Neural progenitor cell (in vitro differentiated cells): ENCODE measurements at regions not wholly inside any gene's neighbourhood (a gene's known extent, or its start where the extent isn't known, plus 50 kb on each side); places are given as distances from the start of the nearest gene placed in this dataset.

Experiments used
- EZH2 ChIP-seq: fragments of 200-600 bp; sonication (generic); IDR thresholded peaks from 2 replicates; pipeline ENCODE4 v1.6.1; 2017; ENCODE audit warnings: antibody characterized with exemption, mild to moderate bottlenecking, moderate library complexity
- EZH2phosphoT487 ChIP-seq: fragments of 200-600 bp; sonication (generic); IDR thresholded peaks from 2 replicates; pipeline ENCODE4 v1.6.1; 2017; ENCODE audit warnings: antibody characterized with exemption
- TF ChIP-seq, protein P1 (sequence below): fragments of 200-600 bp; sonication (generic); IDR thresholded peaks from 2 replicates; pipeline ENCODE4 v1.5.1; 2017; ENCODE audit warnings: antibody characterized with exemption, mild to moderate bottlenecking

- TF ChIP-seq, protein P1, sequence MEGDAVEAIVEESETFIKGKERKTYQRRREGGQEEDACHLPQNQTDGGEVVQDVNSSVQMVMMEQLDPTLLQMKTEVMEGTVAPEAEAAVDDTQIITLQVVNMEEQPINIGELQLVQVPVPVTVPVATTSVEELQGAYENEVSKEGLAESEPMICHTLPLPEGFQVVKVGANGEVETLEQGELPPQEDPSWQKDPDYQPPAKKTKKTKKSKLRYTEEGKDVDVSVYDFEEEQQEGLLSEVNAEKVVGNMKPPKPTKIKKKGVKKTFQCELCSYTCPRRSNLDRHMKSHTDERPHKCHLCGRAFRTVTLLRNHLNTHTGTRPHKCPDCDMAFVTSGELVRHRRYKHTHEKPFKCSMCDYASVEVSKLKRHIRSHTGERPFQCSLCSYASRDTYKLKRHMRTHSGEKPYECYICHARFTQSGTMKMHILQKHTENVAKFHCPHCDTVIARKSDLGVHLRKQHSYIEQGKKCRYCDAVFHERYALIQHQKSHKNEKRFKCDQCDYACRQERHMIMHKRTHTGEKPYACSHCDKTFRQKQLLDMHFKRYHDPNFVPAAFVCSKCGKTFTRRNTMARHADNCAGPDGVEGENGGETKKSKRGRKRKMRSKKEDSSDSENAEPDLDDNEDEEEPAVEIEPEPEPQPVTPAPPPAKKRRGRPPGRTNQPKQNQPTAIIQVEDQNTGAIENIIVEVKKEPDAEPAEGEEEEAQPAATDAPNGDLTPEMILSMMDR = no peak
- TF ChIP-seq EZH2 (no peak), EZH2phosphoT487 (no peak)
Measured at GRCh38 chr14:106228541-106229158, 702.3 kb downstream of the TMEM121 start.
